Chondrocyte (in vitro differentiated cells): ENCODE measurements at regions not wholly inside any gene's neighbourhood (a gene's known extent, or its start where the extent isn't known, plus 50 kb on each side); places are given as distances from the start of the nearest gene placed in this dataset.
A peak's percentile ranks its signal among the peaks of the same experiment; 100 is the strongest.
"Not testable (repeated sequence)": the region's sequence is repeated elsewhere in the genome, so short reads cannot be mapped to it uniquely, and the experiment has no call there.

Experiments used
- DNase-seq: peaks from one replicate; pipeline ENCODE4 v3.0.0; 2021; ENCODE audit warnings: mixed read lengths, low spot score
- H3K27ac Mint-ChIP-seq: one replicate; pipeline ENCODE4 v1.8.0; 2021; ENCODE audit warnings: mild to moderate bottlenecking, moderate library complexity, mixed read lengths; ENCODE audit not compliant: unreplicated experiment
- H3K27me3 Mint-ChIP-seq: 2 replicates; pipeline ENCODE4 v1.8.0; 2021; ENCODE audit warnings: low read depth, mixed read lengths
- H3K36me3 Mint-ChIP-seq: 2 replicates; pipeline ENCODE4 v1.8.0; 2021; ENCODE audit warnings: low read depth, mixed read lengths
- H3K4me1 Mint-ChIP-seq: 2 replicates; pipeline ENCODE4 v1.8.0; 2021; ENCODE audit warnings: low read depth, mild to moderate bottlenecking, mixed read lengths
- H3K4me3 Mint-ChIP-seq: one replicate; pipeline ENCODE4 v1.8.0; 2021; ENCODE audit warnings: mild to moderate bottlenecking, moderate library complexity, mixed read lengths; ENCODE audit not compliant: unreplicated experiment
- H3K9me3 Mint-ChIP-seq: 2 replicates; pipeline ENCODE4 v1.8.0; 2021; ENCODE audit warnings: low read depth, mixed read lengths
- CTCF ChIP-seq: fragments of 200-600 bp; sonication (generic); IDR thresholded peaks from 2 replicates; pipeline ENCODE4 v1.5.0; 2021; ENCODE audit warnings: antibody characterized with exemption, mild to moderate bottlenecking, moderate library complexity

GRCh38 chr10:22825841-22826240 is 102.0 kb upstream of the ARMC3 start:
- peaks cover 39% of the 10 kb centered on the region for H3K4me1 Mint-ChIP-seq

GRCh38 chr10:22824984-22825383 is 102.9 kb upstream of the ARMC3 start:
- Mint-ChIP-seq H3K27ac (peak overlapping the region; percentile 74), H3K9me3 (peaks cover 2% of the 10 kb centered on the region), H3K4me1 (peaks cover 39% of the 10 kb centered on the region), H3K27me3 (no peaks in the 10 kb centered on the region), H3K4me3 (no peak overlapping the region), H3K36me3 (no peaks in the 10 kb centered on the region)
- DNase-seq = no peak
- no peak for TF ChIP-seq CTCF

More at GRCh38 chr10:22825841-22826240, 102.0 kb upstream of the ARMC3 start:
- no peak for DNase-seq
- TF ChIP-seq CTCF = no peak
- Mint-ChIP-seq H3K27me3 (no peaks in the 10 kb centered on the region), H3K4me3 (no peak overlapping the region), H3K27ac (no peak overlapping the region), H3K36me3 (no peaks in the 10 kb centered on the region), H3K9me3 (no peaks in the 10 kb centered on the region)

GRCh38 chr10:22824520-22824919 is 103.3 kb upstream of the ARMC3 start:
- H3K4me3 Mint-ChIP-seq = no peak overlapping the region
- H3K27ac Mint-ChIP-seq = no peak overlapping the region
- no peak for TF ChIP-seq CTCF
- no peaks in the 10 kb centered on the region for H3K27me3 Mint-ChIP-seq
- peaks cover 3% of the 10 kb centered on the region for H3K9me3 Mint-ChIP-seq
- no peaks in the 10 kb centered on the region for H3K36me3 Mint-ChIP-seq
- no peak for DNase-seq
- H3K4me1 Mint-ChIP-seq = peaks cover 39% of the 10 kb centered on the region

GRCh38 chr10:22823109-22823508 is 104.7 kb upstream of the ARMC3 start:
- Mint-ChIP-seq H3K27ac (peak overlapping the region; percentile 2), H3K4me3 (no peak overlapping the region)

GRCh38 chr10:22821921-22822320 is 105.9 kb upstream of the ARMC3 start:
- peaks cover 39% of the 10 kb centered on the region for H3K4me1 Mint-ChIP-seq
- DNase-seq, H3K27me3 Mint-ChIP-seq, H3K36me3 Mint-ChIP-seq, H3K4me3 Mint-ChIP-seq, H3K9me3 Mint-ChIP-seq: not testable (repeated sequence)
- H3K27ac Mint-ChIP-seq = peak overlapping the region; percentile 87

More at GRCh38 chr10:22823109-22823508, 104.7 kb upstream of the ARMC3 start:
- H3K27me3 Mint-ChIP-seq = no peaks in the 10 kb centered on the region
- peaks cover 34% of the 10 kb centered on the region for H3K4me1 Mint-ChIP-seq
- no peak for TF ChIP-seq CTCF
- no peak for DNase-seq
- no peaks in the 10 kb centered on the region for H3K36me3 Mint-ChIP-seq
- peaks cover 3% of the 10 kb centered on the region for H3K9me3 Mint-ChIP-seq

- H3K27ac Mint-ChIP-seq = peak overlapping the region; percentile 87
- H3K4me1 Mint-ChIP-seq = peaks cover 43% of the 10 kb centered on the region
- no peak for TF ChIP-seq CTCF
- no peak for DNase-seq
- H3K9me3 Mint-ChIP-seq = peaks cover 3% of the 10 kb centered on the region
- H3K27me3 Mint-ChIP-seq = no peaks in the 10 kb centered on the region
- no peaks in the 10 kb centered on the region for H3K36me3 Mint-ChIP-seq
- H3K4me3 Mint-ChIP-seq = no peak overlapping the region
Observed at GRCh38 chr10:22821501-22821900, 106.4 kb upstream of the ARMC3 start.
